ENCODE measurements at regions not wholly inside any gene's neighbourhood (a gene's known extent, or its start where the extent isn't known, plus 50 kb on each side); places are given as distances from the start of the nearest gene placed in this dataset.
"Not testable (repeated sequence)": the region's sequence is repeated elsewhere in the genome, so short reads cannot be mapped to it uniquely, and the experiment has no call there.

DNA sequence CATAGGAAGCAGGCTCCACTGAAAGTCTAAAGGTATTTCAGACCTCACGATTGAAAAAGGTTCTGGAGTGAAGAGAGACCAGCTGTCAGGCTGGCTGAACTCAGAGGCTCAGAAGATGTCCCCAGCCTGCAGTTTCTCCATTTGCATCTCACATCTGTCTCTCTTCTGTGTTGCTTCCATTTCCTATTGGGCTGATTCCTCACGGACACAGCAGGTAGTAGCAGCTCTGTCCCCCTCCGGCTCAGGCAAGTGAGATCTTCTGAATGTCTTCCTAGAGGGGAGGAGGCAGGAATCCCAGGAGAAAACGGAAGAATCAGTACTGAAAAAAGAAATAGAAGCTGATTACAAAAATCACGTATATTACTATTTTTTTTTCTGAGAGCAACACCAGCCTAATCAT lies 274.1 kb upstream of the COBL start:
- DNase-seq, result no peak

DNA sequence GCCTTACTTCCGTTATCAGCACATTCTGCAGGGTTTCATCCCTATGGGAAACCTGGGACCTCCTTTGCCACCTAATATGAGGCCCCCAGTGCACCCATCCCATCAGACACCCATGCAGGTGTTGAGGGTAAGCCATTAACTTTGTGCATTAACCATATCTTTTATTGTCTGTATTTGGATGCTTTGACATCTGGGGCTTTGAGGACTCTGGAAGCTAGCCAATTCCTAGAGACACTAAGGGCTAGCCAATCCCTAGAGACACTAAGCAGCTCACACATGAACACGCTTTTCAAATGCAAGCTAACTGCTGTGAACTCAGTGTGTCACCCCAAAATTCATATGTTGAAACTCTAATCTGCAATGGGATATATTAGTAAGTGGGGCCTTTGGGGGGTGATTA lies 272.5 kb upstream of the COBL start:
- DNase-seq, result no peak

DNA sequence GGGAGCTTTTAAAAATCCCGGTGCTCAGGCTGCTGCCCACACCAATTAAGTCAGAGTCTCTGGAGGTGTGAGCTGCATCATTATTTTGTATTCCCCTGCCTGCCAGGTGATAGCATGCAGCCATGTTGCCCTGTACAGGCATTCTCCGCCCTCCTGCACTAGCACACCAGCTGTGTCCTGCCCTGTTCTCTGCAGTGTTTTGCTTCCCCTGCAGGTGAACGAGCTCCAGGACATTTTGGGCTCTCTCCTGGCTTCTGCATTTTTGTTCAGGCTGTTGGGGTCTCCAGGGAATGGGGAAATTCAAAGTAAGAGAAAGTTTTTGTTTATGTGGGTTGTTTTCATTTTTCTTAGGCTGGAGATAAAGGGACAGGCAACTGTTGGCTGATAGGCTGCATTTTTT lies 271.0 kb upstream of the COBL start:
- DNase-seq, result no peak

DNA sequence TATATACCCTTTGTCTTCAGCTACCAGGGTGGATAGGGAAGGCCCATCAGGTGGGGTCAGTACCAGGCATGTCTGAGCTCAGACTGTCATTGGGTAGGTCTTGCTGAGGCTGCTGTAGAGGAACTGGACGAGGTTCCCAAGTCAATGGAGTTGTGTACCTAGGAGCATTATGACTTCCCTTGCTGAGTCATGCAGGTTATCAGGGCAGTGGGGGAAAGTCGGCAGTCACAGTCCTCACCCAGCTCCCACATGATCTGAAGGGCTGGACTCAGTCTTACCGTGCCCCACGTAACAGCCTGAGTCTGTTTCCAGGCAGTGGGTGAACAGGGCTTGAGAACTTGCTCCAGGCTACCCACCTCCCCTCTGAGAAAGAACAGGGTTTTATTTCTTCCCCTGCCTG lies 260.8 kb upstream of the COBL start:
- DNase-seq, result no peak

DNA sequence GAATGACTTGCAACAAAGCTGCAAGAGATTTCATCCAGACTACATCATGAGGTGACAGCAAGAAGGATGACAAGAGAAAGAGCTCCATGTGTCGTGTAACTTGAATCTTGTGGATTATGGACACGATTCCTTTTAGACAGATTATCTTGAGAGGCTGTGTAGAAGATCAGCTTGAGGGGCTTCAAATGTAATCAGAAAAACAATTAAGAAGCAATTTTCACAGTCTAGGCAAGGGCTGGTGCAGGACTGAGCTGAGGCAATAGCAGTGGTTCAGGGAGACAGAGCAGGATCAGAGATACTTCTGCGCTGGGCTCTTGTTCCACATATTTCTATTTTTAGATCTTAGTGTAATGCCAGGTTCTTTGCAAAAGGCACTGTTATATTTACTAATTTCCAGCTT lies 253.0 kb upstream of the COBL start:
- DNase-seq, result no peak

DNA sequence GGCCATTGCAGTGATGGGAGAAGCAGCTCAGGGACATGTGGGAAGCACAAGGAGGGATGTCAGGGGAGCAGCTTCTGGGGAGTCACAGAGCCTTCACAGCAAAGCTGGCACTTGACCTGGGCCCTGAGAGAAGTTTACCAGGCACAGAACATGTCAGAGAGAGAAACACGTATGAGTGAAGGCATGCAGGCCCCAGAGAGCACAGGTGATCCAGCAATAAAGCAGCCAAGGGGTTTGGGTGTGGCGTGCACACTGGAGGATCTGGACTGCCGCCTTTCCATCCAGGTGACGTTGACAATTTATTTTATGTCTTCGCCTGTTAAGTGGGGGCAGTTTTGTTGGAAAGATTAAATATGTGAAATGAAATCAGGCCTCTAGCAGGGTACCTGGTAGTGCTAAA lies 252.6 kb upstream of the COBL start:
- DNase-seq, result no peak

DNA sequence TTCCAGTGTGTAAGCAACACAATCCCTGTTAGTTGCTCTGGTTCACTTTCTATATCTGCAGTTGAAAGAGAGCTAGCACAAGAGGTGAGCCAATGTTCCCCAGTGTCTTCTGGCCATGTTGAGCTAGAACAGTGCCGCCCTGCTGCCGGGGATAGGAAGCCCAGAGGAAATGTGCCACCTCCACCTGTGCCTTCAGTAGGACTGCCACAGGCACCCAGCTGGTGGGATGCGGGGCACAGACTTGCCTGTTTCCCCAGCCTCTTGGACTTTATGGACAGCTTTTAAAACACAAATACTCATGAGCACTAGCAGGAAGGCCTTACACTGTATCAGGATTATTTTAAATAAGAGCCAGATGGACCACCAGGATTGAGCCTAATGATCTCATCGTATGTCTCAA lies 234.5 kb upstream of the COBL start:
- no peak for DNase-seq

DNA sequence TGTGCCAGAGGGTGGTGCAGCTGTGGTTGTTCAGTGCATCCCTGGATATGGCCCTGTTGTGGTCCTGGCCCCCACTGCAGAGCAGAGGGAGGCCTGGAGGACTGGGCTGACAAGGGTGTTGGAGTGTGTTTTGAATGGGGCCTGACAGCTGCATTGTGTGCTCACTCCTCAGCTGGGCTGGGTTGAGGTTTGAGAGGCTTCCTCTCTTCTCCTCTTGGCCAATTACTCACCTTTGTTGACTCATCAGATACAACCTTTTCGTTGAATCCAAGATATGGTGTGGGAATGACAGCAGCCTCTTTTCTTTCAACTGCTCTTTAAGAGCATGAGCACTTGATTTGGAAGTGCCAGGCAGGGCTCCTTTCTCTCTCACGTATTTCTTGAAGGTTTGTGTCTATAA lies 228.5 kb upstream of the COBL start:
- no peak for DNase-seq

DNA sequence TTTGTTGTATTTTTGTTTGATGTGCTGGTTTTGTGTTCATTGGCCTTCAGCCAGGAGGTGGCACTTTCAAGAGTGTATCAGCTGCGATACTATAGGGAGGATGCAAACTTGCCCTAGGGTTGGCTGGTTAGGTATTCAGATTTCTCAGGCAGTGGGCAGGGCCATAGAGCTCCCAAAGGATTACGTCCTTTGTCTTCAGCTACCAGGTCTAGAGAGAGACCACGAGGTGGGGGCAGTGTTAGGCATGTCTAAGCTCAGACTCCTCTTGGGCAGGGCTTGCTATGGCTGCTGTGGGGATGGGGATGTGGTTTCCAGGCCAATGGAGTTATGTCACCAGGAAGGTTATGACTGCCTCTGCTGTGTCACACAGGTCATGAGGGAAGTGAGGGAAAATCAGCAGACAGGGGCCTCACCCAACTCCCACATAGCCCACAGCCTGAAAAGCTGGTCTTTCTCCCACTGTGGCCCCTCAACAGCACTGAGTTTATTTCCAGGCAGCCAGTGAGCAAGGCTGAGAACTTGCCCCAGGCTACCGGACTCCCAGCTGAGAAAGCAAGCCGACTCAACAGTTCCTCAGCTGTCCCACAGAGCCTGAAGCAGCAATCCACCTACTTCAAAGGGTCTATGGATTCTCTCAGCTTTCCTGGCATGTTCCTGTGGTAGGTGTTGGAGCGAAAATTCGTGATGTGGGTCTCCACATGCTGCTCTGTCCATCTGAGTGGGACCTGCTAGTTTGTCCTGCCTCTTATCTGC lies 227.4 kb upstream of the COBL start:
- DNase-seq, result no peak

DNA sequence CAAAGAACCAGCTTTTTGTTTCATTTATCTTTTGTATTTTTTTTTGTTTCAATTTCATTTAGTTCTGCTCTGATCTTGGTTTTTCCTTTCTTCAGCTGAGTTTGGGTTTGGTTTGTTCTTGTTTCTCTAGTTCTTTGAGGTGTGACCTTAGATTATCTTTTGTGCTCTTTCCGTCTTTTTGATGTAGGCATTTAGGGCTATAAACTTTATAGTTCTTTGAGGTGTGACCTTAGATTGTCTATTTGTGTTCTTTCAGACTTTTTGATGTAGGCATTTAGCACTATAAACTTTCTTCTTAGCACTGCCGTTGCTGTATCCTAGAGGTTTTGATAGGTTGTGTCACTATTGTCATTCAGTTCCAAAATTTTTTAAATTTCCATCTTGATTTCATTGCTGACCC lies 224.3 kb upstream of the COBL start:
- not testable (repeated sequence) for DNase-seq

DNA sequence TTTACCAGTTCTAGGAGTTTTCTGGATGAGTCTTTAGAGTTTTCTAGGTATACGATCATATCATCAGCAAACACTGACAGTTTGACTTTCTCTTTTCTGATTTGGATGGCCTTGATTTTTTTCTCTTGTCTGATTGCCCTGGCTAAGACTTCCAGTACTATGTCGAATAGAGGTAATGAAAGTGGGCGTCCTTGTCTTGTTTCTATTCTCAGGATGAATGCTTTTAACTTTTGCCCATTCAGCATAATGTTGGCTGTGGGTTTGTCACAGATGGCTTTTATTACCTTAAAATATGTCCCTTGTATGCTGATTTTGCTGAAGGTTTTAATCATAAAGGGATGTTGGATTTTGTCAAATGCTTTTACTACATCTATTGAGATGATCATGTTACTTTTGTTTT lies 223.2 kb upstream of the COBL start:
- DNase-seq, result no peak

DNA sequence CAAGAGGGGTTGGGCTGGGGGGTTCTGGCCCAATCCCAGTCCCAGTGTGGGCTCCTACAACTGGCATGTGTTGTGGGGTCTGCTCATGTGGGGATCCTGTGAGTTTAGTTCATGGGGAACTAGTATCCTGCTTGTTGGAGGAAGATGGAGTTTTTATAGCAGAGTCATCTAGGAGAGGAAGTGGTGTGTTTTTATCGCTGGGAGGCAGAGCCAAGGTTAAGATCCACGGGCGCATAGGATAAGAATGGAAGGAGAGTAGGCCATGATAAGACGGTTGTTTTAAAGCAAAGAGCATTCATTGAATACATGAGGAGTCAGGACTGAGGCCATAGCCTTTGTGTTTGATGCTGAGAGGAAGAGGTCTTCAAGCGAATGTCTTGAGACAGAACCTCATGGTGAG lies 211.6 kb upstream of the COBL start:
- no peak for DNase-seq

DNA sequence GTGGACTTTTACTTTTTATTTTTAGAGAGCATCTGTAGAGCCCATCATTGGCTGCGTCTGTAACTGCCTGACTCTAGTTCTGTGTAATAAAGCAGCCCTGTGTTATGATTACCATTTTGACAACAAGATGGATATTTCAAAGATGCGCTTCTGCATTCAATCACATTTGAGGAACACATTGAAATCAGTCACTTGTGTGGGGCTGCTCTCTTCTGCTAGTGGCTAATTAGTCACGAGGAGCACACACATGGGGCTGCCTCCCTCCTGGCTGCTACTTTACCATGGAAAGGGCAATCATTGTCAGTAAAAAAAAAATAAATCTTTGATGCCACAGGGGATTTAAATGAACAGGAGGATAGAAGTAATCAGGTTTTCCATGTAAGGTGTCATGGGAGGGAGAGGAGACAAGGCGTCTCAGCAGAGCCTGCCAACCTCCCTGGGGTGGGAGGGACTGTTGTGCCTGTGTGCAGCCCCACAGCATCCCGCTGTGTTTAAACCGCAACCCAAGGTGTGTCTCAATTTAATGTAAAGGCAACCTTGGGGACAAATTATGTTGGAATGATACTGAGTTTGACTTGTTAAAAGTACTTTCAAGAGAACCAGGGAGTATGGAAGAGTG lies 205.2 kb upstream of the COBL start:
- DNase-seq, result no peak

DNA sequence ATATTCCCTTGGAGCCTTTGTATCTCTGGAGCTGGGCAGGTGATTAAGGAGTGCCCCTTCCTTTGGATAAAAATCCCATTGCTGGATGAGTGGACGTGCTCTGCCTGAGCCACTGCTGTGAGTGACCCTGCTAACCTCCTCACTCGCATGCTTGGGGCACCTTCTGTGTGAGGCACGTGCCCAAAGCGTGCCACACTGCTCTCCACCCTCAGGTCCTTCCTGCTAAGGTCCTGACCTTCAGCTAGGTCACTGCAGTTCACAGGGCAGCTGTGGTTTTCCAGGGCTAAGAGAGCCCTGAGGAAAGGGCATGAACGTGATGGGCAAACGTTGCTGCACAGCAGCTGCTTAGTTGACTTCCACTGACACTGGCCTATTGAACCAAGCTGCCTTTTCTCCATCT lies 204.4 kb upstream of the COBL start:
- DNase-seq, result no peak

DNA sequence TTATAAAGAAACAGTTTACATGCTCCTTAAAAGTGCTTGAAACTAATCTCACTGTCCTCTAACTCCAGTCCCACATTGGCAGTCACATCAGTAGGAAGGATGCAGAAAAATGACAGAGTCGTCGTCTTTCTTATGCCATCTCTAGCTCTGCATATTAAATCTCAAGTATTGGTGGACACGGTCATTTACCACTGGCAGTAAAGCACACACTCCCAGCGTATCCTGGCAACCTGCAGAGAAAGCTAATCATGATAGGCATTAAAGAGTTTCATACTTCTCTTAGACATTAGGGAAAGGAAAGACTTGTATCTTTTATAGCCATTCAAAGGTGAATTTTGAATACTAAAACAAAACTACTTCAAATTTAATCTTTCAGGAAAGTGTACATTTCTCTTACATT lies 202.0 kb upstream of the COBL start:
- no peak for DNase-seq

DNA sequence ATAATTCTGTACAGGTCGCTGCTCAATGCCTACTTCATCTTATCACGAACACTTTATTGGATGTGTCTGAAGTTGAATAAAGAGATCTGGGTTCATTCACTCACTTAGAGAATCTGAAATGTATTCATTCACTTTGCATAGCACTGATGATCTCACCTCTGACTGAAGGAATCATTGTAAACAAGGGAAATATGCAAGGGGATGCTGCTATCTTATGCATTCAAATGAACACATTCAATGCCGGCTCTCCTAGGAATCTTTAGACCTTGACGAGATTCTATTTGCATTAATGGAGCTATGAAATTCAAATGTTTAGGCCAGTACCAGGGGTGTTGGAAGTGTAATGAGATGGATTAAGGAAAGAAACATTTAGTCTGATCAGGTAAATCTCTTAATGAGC lies 200.6 kb upstream of the COBL start:
- no peak for DNase-seq

DNA sequence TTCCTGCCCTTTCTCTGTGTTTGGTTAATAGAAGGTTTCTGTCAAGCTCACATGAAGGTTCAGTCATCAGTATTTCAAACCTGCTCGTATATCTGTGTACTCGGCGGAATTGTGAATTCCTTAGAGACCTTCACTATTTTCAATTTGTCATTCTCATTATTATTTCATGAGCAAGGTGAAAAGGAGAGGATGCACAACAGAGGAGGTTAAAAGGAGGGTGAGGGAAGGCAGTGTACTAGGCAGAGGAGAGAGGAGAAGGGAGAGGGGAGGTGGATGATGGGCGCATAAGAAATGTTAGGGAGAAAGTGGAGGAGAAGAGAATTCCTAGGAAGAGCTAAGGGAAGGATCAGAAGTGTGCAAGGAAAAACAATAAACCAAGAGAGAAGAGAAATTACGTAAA lies 185.0 kb upstream of the COBL start:
- no peak for DNase-seq

DNA sequence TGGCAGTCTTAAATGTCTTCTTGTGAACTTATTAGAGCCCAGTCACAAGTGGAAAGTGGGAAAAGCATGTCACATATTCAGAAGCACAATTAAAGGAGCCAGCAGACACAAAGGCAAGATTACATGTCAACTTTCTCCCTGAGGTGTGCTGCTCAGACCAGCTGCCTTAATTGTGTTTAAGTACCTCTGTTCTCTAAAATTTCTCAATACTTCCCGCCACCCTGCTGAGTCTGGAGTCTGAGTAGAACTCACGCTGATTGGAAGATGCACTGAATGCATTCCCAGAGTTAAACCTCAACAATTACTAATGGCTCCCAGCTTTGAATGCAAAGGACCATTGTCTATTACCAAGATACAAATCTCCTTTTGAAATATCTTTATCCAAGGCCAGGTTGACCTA lies 166.4 kb upstream of the COBL start:
- no peak for DNase-seq

DNA sequence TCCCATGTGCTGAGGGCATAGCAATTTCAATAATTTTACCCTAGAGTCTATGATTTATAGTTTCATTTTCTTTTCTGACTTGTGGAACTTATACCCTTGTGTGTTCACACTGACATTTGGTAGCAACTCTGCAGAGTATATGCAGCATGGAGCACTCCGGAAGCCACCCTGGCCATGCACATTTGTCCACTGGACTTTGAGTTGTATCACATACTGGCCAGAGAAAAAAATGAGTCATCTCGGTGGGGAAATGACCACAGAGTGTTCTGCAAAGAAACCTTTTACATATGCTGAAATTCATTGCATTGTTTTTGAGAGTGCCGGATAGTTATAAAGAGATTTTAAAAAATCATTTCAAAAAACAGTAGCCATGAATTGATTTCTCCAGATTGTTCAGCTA lies 164.8 kb upstream of the COBL start:
- DNase-seq, result no peak

DNA sequence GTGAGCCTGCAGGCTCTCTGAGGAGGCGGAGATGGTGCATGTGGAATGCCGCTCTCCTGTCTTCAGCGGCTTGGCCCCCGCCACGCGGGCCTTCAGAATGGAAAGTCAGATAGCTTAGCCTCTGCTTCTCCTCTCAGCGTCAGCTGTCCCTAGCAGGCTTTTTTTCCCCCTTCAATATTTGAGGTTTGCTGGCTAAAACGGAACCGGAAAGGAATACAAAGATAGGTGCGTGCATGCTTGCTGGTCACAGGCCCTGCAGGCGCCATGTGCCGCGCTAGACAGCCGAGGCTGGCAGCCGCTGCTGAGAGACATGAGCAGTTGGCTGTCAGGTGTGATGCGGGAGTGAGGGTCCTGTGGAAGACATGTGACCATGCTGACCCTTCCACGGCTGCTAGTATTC lies 161.2 kb upstream of the COBL start:
- DNase-seq, result no peak

DNA sequence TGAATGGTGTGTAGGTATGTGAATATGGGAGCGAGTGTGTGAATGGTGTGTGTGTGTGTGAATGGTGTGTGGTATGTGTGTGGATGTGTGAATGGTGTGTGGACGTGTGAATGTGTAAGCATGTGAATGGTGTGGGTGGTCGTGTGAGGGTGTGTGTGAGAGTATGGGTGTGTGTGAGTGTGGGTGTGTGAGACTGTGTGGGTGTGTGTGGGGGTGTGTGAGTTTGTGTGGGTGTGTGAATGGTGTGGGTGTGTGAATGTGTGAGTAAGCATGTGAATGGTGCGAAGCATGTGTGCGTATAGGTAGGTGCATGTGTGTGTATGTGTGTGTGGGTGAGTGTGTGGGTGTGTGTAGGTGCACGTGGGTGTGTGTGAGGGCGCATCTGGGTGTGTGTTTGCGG lies 160.7 kb upstream of the COBL start:
- DNase-seq, result no peak

DNA sequence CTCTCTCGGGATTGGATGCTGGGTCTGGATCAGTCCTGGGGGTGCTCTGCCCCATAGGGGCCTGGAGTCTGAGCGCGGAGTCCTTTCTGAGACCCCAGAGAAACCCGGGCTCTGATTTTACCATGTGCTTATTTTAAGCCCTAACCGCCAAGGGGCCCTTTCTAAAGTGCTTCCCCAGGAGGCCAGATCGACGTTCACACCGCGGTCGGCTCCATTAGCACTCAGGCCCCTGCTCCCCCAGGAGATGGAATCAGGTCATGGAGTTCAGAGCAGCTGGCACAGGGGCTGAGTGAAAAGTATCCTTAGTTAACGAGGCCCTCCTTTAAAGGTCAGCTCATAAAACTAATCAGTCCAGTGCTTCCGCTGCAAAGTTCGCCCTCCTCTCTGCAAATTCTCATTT lies 159.4 kb upstream of the COBL start:
- no peak for DNase-seq

DNA sequence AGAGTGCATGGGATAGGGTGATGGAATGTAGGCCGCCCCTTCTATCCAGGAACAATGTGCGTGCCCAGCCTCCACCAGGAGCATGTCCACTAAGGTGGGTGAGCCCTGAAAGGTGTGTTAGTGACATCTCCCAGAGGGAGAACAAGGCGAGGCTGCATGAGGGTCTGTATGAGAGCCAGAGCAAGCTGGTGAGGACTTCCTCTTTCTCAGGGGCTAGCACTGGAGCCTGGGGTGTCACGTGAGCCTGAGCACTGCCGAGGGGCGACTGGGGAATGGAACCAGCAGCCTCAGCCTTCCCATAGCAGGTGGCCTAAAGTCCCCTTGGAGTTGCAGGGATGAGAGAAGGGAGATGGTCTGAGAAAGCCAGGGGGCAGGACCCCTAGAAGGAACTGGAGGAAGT lies 156.3 kb upstream of the COBL start:
- DNase-seq, result no peak

DNA sequence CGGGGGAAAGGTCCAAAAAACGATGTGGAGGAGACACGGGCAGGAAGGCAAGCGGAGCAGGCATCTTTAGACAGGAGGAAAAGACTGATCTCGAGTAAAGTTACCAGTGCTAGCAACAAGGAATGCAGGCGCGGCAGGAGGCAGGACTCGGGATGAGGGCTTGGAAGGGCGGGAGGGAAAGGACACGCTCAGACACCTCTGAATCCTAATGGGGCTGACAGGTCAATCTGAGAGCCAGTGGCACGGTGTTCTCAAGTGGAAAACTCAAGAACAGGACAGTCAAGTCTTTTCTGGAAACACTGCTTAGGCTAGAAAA lies 155.3 kb upstream of the COBL start:
- no peak for DNase-seq

DNA sequence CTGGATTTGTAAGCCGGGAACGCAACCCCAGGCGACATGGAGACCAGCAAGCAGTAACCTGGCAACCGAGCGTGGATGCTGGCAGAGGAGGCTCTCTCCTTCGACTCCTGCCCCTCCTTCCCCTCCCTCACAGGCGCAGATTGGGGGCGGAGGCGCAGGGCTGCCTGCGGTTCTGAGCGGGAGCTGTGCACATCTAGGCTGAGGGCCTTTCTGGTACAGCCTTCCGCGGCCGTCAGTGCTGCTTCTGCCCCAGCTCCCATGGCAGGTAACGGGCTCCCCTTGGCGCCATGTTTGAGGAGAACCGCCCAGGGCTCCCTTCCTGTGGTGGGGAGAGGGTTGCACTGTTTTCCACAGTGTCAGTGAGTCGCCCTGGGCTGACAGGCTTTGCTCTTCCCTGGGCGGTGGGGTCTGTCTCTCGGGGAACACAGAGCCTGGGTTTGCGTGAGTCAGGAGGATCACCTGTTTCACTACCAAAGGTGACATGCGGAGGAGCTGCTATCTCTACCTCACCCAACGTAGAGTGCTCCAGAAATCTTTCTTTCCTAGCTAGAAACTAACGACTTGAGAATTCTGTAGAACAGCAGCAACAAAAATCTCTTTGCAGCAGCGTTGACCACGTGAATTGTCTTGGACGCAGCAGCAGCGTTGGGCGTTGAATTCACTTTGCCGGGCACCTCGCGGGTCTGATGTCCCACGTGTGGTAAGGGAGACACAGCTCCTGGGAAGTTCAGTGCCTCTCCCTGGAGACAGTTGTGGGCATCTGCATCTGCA lies 154.8 kb upstream of the COBL start:
- no peak for DNase-seq

Measured in CD4-positive, alpha-beta T cell treated with Interleukin-4 for 4 hours (primary cell).